NCI-H2081 (cell line): ENCODE measurements at regions not wholly inside any gene's neighbourhood (a gene's known extent, or its start where the extent isn't known, plus 50 kb on each side); places are given as distances from the start of the nearest gene placed in this dataset.
"Not testable (repeated sequence)": the region's sequence is repeated elsewhere in the genome, so short reads cannot be mapped to it uniquely, and the experiment has no call there.

Experiments used
- DNase-seq, 2 experiments: peaks; one replicate each; lab custom pipeline; 2025; lab: John Stamatoyannopoulos, UW

GRCh38 chr4:170591076-170591475 is 501.3 kb upstream of the AADAT start:
- DNase-seq, result no peak

GRCh38 chr4:170589597-170590191 is 499.9 kb upstream of the AADAT start:
- peak; percentile 26 to 48 for DNase-seq

DNA sequence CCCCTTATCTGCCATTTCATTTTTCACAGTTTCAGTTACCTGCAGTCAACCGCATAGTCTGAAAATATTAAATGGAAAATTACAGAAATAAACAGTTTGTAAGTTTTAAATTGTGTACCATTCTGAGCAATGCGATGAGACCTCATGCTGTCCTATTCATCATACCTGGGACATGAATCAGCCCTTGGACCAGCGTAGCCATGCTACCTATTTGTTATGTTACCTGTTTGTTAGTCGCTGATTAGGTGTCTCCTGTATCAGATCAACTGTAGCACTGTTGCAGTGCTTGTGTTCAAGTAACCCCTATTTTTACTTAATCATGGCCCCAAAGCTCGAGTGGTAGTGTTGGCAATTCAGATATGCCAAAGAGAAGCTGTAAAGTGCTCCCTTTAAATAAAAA is 492.2 kb upstream of the AADAT start:
- no peak for DNase-seq

GRCh38 chr4:170581322-170581721 is 491.6 kb upstream of the AADAT start:
- no peak for DNase-seq

GRCh38 chr4:170580651-170581050 is 490.9 kb upstream of the AADAT start:
- DNase-seq, result no peak

DNA sequence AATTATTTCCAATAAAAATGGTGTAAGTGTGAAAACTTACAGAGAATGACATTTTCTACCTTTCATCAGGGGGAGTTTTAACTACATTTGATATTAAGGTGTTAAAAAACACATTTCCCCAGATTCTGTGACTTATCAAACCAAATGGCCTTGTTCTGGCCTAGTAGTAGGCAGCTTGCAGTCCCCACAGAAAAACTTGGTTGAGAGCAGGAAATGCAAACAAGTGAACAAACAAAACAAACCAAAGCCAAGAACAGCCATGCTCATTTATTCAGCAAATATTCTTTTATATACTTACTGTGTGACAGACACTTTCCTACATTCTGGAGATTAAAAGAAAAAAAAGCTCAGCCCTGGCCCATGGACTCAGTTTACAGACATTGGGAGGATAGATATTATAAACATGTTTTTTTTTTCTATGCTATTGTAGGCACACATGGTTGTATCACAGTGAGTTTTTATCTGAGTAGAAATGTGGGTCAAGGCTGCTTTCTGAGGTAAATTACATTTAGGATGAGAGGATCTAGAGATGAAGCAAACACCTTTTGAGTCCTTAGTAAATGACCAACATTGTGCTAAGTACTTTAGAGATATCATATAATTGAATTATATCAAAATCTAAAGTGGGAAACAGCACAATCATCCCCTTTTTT is 449.2 kb upstream of the AADAT start:
- no peak for DNase-seq

DNA sequence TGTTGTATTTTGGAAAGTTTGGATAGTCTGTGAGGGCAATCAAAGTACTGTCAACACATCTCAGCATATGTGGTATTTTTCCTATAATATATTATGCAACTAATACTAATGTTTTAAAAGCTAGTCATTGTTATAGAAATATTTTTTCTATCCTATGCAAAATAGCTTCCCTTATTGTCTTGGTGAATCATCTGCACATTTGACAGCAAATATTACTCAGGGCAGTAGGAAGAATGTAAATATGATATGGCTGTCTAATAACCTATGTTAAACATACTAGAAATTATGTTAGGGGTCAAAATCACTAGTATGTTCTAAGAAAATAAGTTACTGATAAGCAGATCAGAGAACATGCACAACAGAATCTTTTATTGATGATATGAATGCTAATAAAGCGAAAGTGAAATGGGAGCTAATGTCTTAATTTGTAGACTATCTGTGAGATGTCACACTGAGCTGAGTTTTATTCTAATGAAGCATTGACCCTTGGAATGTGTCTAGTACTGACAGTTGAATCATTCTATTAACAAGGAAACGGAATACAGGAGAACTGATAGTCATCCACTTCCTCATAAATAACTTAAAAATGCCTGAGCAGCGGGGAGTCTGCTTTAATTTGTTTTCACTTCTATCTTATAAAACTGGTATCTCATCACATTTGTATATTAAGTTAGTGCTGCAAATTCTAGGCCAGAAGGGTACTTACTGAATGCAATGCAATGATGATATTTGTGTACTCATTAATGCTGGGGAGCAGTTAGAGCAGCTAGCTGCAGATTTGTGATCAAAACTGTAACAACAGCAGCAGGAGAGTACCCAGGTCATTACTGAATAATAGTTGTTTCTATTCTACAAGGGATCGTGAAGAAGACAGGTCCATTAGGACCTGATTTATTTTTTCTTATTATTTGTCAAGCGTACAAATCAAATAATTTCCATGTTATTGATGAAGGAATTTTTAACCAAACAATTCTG is 440.3 kb upstream of the AADAT start:
- DNase-seq, result no peak

DNA sequence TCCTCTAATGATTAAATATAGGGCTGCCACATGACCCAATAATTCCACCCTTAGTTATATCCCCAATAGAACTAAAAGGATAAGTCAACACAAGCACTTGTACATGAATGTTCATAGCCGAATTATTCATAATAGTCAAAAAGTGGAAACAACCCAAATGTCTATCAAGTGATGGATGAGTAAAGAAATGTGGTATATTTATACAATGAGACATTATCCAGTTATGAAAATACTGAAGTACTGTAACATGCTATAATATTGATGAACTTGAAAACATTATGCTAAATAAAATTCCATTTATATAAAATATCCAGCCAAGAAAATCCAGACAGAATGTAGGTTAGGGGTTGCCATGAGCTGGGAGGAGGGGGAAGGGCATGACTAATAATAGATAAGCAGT is 436.7 kb upstream of the AADAT start:
- no peak for DNase-seq

DNA sequence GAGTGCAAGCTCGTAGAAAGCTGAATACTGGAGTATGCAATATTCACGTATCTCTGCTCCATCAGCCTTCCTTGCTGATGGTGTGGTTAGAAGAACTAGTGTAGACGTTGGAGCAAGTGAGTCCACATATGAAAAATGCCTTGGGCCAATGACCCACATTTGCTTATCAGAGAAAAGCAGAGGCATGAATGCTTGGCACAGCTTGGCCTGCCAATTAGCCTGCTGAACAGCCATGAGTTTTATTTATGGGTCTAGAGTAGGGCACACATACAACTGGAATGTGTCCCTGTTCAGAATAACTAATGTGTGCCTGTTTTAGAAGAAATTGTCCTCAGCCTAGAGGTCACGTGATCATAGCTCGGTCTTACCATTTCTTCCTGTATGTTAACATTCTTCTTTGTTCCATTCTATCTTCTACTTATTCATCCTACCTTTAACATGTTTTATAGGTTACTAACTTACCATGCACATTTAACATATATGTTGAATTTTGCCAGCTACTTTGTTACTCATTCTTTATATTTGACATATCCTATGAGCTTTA is 432.7 kb upstream of the AADAT start:
- DNase-seq, result no peak

DNA sequence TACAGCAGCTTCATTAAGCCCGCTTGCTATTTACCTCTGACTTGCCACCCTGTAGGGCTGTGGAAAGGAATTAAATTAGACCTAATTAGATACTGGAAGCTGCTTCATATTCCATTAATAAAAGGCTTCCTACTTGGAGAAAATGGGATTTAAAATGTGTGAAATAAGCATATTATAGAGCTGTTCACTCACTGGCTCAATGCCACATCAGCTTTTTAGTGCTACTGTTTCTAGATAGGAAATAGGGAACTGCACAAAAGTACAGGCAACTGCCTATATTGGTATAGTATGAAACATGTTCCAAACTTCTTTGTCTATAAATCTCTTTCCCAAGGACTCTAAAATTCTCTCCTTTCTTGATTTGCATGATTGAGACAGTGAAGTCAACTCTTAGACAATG is 407.9 kb upstream of the AADAT start:
- peak in 1 of 2 experiments; percentile 8 for DNase-seq

DNA sequence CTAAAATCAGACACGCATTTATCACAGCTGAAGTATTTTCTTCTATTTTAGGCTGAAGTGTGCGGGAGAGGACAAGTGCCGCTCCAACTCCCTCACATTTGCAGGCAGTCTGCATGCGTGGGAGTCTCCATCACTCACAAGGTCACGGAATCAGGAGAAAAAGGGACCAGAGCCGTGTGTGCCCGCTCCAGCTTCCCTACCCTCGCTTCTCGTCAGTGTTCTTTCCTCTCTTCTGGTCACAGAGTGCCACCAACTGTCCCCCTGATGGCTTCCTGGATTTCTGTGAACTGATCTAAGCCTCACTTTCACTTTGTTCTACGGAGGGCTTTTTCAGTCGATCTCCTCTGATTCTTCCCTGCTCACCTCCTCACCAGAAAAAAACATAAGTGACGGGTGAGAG is 407.4 kb upstream of the AADAT start:
- DNase-seq, result peak; percentile 48 to 75

DNA sequence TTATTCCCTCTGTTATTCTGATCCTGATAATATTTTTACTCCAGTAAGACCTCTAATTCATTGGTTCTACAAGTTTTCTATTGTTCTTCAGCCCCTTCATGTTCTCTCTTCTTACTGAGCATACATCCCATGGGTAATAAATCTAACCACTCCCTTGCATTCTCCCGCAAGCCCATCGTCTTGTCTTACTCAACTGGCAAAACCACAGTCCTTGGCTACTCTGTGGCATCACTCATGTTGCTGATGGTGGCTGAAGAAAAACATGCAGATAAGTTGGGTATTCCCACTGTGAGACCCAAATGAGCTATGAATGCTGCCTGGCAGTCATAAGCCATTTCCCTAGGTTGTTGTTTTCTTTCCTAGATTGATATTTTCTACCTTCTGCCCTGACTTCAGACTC is 402.2 kb upstream of the AADAT start:
- DNase-seq, result no peak

DNA sequence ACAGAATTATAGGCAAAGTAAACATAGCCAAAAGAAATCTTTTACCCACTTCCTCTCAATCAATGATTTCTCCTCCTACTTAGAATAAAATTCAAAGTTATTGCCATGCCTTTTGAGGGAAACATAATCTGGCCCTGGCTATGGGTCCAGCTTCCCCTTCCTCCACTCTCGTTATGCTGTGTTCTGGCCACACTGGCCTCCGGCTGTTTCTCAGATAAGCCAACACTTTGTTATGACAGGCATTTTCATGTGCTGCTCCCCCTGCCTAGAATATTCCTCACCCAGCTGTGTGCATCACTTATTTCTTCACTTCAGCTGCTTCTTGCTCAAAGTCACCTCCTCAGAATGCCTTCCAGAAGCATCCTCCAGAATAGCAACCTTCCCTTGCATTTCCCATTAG is 386.6 kb upstream of the AADAT start:
- DNase-seq, result no peak

DNA sequence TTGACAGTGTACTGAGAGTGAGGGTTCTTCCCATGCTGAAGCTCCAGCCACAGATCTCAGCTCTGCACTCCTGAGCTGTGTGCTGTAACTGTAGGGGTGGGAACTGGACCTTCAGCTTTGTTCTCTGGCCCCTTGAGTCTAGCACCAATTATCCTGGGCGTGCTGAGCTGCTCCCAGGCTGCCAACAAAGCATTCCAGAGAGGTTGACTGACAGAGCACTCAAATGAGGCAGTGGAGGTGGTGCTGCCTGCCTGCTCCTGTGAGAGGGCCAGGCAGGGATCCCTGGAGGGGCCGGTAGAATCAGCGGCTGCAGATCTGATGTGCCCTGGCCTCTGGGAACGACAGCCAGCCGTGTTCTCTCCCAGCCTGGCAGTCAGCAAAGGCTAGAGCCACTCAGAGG is 375.7 kb upstream of the AADAT start:
- no peak for DNase-seq

DNA sequence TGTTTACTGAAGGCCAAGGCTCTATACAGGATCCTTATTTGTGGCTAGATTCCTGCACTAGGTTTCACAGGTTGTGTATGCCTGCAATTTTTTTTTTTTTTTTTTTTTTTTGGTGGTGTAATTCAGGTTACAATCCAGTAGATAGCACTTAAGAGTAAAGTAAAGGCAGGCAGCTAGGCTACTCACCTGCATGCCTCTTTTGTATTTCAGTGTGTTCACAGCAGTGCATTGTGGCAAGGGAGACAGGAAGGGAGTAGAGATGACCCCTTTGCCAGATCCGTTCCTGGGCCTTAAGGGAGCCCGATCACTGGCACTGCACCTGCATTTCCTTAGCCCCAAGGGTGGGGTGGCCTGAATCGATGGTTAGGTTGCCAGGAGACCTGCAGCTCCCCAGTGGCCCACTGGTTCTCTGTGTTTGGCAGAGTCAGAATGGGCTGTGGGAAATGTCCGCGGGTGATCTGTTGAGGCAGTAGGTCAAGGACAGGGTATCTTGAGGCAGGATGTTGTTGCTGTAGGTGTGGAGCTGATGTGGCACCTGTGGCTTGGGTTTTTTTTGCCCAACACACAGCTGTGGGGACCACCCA is 374.9 kb upstream of the AADAT start:
- DNase-seq, result no peak

GRCh38 chr4:170446782-170447181 is 357.0 kb upstream of the AADAT start:
- DNase-seq, result no peak

DNA sequence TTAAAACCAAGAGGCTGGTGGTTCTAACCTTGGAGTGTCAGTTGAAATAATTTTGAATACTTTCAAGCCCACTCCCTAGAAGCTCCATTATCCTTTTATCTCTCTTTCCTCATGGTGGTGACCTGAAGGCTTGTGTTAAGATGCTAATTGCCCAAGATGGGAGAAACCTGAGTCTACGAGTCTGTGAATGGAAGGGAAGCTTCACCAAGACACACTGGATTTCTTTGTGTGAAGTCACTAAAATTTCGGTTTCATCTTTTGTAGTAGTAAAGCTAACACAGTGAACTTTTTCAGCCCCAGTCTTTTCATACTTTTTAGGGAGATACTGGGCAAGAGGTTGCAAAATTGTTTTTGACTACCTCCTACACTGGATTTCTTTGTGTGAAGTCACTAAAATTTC is 351.4 kb upstream of the AADAT start:
- DNase-seq, result not testable (repeated sequence)

DNA sequence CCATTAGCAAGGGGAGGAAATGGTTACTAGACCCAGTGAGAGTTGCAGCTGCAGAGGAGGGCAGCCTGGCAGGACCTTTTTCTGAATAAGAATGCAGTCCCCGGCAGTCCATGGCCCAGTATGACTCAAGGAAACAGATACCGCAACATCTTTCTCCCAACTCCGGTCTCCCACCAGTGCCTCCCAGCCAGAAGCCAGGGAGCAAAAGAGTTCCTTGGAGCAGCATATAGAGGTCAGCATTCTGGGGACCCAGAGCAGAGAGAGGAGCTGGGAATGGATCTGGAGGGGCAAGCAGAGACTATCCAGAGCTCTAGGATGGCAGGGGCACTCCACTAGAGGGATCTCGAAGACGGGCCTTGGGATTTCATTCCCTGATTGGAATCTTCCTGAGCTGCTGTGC is 339.2 kb upstream of the AADAT start:
- DNase-seq, result no peak

DNA sequence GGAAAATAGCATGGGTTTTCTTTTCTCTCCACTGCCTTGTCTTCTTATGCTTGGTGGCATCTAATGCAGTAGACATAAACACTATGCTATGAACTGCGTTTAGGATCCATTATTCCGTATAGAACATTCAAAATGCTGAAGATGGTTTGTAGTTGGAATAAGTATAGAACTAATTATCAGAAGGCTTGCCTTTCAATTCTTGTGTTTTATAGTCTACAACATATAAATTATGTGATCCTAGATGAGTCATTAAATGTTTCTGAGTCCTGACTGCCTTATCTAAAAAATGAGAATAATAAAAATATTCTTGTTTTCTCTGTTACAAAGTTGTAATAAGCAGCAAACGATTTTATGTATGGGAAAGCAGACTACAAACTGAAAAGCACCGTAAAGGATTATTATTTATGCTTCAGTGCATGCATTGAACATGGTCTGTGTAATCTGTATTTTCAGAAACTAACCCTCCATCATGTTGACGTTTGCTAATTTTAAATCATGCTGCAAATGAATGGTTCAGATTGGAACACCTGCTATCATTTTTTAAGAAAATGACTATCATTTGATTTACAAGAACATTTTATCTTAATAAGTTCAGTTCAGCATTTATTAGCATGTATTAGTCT is 335.9 kb upstream of the AADAT start:
- peak in 1 of 2 experiments; percentile 53 for DNase-seq

DNA sequence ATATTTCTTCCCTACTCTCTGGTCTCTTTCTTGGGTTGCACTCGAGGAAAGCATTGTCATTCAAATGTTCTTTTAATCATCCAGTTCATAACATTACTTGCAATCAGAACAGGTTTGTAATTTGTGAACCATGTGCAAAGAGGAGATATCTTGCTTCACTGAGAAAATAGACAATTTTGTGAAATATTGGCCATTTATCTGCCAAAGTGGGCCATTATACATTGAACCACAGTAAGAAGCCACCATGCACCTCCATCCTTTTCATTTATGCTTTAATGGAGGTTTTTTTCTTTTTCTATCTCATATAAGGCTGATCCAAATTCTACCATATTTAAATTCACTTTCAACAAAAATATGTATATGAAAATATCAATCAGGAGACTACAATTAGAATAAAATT is 335.3 kb upstream of the AADAT start:
- no peak for DNase-seq

DNA sequence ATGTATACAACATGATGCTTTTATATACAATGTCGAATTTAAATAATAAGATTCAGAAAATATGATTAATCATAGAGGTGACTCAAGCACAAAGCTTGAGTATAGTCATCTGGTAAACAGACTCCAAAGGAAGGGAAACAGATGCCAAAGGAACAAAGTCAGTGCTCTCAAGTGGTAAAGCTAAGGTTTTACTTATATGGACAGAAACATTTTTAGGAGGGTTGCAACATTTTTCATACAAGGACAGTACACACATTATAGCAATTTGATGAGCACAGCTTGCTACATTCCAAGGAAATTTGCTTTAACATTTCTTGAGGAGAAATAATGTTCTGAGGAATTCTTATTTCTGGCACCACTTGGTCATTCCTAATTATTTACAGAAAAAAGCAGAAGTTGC is 333.4 kb upstream of the AADAT start:
- no peak for DNase-seq

- DNase-seq, result peak in 1 of 2 experiments; percentile 33
These were observed 330.5 kb upstream of the AADAT start for GRCh38 chr4:170420255-170420693.
